ENCODE measurements at regions not wholly inside any gene's neighbourhood (a gene's known extent, or its start where the extent isn't known, plus 50 kb on each side); places are given as distances from the start of the nearest gene placed in this dataset.
"Not testable (repeated sequence)": the region's sequence is repeated elsewhere in the genome, so short reads cannot be mapped to it uniquely, and the experiment has no call there.

DNA sequence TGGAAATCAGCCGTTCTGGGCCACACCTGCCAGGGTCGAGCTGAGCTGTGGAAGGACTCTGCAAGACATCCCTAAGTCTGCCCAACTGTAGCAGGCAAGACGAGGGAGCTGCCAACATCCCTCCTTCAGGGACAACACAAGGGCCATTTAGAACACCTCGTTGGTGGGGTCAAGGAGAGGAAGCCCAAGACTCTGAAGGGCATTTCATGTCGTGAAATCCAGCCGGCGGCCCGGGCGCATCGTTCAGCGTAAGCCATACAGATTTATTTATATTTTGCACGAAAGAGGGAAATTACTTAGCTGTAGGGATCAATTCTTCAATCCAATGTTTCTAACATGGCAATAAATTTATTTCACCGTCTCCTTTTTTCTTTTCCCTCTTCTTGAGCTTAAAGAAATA, 101.7 kb upstream of the ZC3H12A start:
- H3K36me3 ChIP-seq (ENCODE audit: insufficient read depth) = no peaks in the 10 kb centered on the region
- TF ChIP-seq, protein P1, sequence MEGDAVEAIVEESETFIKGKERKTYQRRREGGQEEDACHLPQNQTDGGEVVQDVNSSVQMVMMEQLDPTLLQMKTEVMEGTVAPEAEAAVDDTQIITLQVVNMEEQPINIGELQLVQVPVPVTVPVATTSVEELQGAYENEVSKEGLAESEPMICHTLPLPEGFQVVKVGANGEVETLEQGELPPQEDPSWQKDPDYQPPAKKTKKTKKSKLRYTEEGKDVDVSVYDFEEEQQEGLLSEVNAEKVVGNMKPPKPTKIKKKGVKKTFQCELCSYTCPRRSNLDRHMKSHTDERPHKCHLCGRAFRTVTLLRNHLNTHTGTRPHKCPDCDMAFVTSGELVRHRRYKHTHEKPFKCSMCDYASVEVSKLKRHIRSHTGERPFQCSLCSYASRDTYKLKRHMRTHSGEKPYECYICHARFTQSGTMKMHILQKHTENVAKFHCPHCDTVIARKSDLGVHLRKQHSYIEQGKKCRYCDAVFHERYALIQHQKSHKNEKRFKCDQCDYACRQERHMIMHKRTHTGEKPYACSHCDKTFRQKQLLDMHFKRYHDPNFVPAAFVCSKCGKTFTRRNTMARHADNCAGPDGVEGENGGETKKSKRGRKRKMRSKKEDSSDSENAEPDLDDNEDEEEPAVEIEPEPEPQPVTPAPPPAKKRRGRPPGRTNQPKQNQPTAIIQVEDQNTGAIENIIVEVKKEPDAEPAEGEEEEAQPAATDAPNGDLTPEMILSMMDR (conservative IDR thresholded peaks at IDR 0.05; ENCODE audit: low read depth, low read length) = no peak
- no peak overlapping the region for H2AFZ ChIP-seq (ENCODE audit: low read depth)
- H3K4me3 ChIP-seq (IDR thresholded peaks at IDR 0.05; ENCODE audit: insufficient read depth, low read depth, low read length) = no peak overlapping the region
- H3K9ac ChIP-seq = no peak overlapping the region
- no peak overlapping the region for H3K27ac ChIP-seq
- H3K4me2 ChIP-seq = no peak overlapping the region
- H3K79me2 ChIP-seq (ENCODE audit: insufficient read depth, low read depth) = no peaks in the 10 kb centered on the region
- H3K4me1 ChIP-seq (ENCODE audit: low read depth, poor library complexity, severe bottlenecking) = no peaks in the 10 kb centered on the region
- H4K20me1 ChIP-seq (ENCODE audit: insufficient read depth) = no peaks in the 10 kb centered on the region
- peaks cover 28% of the 10 kb centered on the region; the same call in 1 of the 2 replicates for H3K27me3 ChIP-seq (ENCODE audit: insufficient read depth, low read depth)

DNA sequence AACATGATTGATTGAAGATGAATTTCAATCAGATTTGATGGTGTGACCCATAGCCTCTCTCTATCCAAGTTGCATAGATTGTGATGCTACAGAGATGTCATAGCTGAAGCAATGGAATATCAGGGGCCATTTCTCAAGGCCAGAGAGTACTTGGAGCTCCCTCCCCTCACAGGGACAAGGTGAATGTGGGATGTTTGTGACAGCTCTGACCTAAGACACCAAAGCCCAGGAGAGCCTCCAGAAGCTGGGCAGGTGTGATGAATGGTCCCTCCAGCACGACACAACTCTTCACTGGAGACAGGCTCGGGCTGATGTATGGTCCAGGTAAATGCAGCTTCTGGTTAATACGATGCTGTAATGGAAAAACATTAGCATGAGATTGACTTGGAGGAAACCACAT, 101.0 kb upstream of the ZC3H12A start:
- H3K9ac ChIP-seq = no peak overlapping the region
- no peaks in the 10 kb centered on the region for H3K36me3 ChIP-seq (ENCODE audit: insufficient read depth)
- no peak overlapping the region for H2AFZ ChIP-seq (ENCODE audit: low read depth)
- no peaks in the 10 kb centered on the region for H3K4me1 ChIP-seq (ENCODE audit: low read depth, poor library complexity, severe bottlenecking)
- TF ChIP-seq, protein P1 (conservative IDR thresholded peaks at IDR 0.05; ENCODE audit: low read depth, low read length) = no peak
- peaks cover 31% of the 10 kb centered on the region; the same call in 1 of the 2 replicates for H3K27me3 ChIP-seq (ENCODE audit: insufficient read depth, low read depth)
- no peaks in the 10 kb centered on the region for H3K79me2 ChIP-seq (ENCODE audit: insufficient read depth, low read depth)
- H3K4me3 ChIP-seq (IDR thresholded peaks at IDR 0.05; ENCODE audit: insufficient read depth, low read depth, low read length) = no peak overlapping the region
- no peaks in the 10 kb centered on the region for H4K20me1 ChIP-seq (ENCODE audit: insufficient read depth)
- no peak overlapping the region for H3K4me2 ChIP-seq
- no peak overlapping the region for H3K27ac ChIP-seq

DNA sequence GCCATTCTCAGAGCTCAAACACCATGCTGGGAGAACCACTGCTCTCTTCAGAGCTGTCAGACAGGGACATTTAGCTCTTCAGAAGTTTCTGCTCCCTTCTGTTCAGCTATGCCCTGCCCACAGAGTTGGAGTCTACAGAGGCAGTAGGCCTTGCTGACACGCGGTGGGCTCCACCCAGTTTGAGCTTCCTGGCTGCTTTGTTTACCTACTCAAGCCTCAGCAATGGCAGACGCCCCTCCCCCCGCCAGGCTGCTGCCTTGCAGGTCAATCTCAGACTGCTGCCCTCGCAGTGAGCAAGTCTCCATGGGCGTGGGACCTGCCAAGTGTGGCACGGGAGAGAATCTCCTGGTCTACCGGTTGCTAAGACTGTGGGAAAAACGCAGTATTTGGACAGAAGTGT, 93.8 kb upstream of the ZC3H12A start:
- H3K27me3 ChIP-seq (ENCODE audit: insufficient read depth, low read depth) = peaks cover 18% of the 10 kb centered on the region; the same call in 1 of the 2 replicates
- H3K4me1 ChIP-seq (ENCODE audit: low read depth, poor library complexity, severe bottlenecking); H3K9ac ChIP-seq; H3K36me3 ChIP-seq (ENCODE audit: insufficient read depth); H2AFZ ChIP-seq (ENCODE audit: low read depth); H3K27ac ChIP-seq; H3K79me2 ChIP-seq (ENCODE audit: insufficient read depth, low read depth); H3K4me3 ChIP-seq (IDR thresholded peaks at IDR 0.05; ENCODE audit: insufficient read depth, low read depth, low read length); H3K4me2 ChIP-seq; H4K20me1 ChIP-seq (ENCODE audit: insufficient read depth): not testable (repeated sequence)

DNA sequence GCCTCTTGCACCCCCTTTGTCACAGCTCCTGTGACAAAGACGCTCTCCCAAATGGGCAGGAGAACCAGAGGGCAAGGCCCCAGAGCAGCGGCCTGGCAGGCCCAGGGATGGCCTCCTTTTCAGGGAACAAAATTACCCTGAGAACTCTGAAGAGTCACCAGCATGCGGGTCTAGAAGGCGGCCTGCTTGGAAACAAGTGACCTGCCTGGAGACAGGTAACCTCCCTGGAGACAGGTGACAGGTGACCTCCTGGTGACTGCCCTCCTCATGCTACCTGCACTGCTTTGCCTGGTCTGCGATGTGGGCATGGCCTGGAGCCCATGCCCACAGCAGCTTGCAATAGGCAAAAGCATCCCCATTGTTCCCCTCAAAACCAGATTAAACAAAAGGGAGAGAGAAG, 86.5 kb upstream of the ZC3H12A start:
- no peak overlapping the region for H3K27ac ChIP-seq
- peaks cover 49% of the 10 kb centered on the region for H3K27me3 ChIP-seq (ENCODE audit: insufficient read depth, low read depth)
- H3K36me3 ChIP-seq (ENCODE audit: insufficient read depth) = no peaks in the 10 kb centered on the region
- H3K4me3 ChIP-seq (IDR thresholded peaks at IDR 0.05; ENCODE audit: insufficient read depth, low read depth, low read length) = no peak overlapping the region
- no peaks in the 10 kb centered on the region for H3K4me1 ChIP-seq (ENCODE audit: low read depth, poor library complexity, severe bottlenecking)
- H4K20me1 ChIP-seq (ENCODE audit: insufficient read depth) = no peaks in the 10 kb centered on the region
- H2AFZ ChIP-seq (ENCODE audit: low read depth) = no peak overlapping the region
- TF ChIP-seq, protein P1 (conservative IDR thresholded peaks at IDR 0.05; ENCODE audit: low read depth, low read length) = no peak
- H3K4me2 ChIP-seq = no peak overlapping the region
- H3K9ac ChIP-seq = no peak overlapping the region
- H3K79me2 ChIP-seq (ENCODE audit: insufficient read depth, low read depth) = no peaks in the 10 kb centered on the region

DNA sequence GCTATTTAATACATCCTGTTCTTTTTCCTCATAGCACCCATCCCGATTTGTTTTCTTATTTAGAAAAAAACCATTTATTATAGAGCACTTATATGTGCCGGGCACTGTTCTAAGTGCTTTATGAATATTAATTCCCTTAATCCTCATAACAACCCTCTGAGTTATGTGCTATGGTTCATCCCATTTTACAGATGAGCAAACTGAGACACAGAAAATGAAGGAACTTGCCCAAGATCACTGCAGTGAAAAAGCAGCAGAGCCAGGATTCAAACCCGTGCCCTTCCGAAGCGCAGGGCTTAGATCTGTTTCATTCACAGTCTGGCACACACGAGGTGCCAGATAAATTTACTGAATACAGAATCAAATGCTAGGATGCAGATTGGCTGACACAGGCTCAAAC, 85.1 kb upstream of the ZC3H12A start:
- no peak overlapping the region for H3K4me3 ChIP-seq (IDR thresholded peaks at IDR 0.05; ENCODE audit: insufficient read depth, low read depth, low read length)
- H3K27me3 ChIP-seq (ENCODE audit: insufficient read depth, low read depth) = peaks cover 62% of the 10 kb centered on the region
- no peaks in the 10 kb centered on the region for H3K79me2 ChIP-seq (ENCODE audit: insufficient read depth, low read depth)
- no peak overlapping the region for H3K9ac ChIP-seq
- TF ChIP-seq, protein P1 (conservative IDR thresholded peaks at IDR 0.05; ENCODE audit: low read depth, low read length) = no peak
- no peak overlapping the region for H3K27ac ChIP-seq
- H4K20me1 ChIP-seq (ENCODE audit: insufficient read depth) = no peaks in the 10 kb centered on the region
- no peaks in the 10 kb centered on the region for H3K4me1 ChIP-seq (ENCODE audit: low read depth, poor library complexity, severe bottlenecking)
- no peaks in the 10 kb centered on the region for H3K36me3 ChIP-seq (ENCODE audit: insufficient read depth)
- H2AFZ ChIP-seq (ENCODE audit: low read depth) = no peak overlapping the region
- no peak overlapping the region for H3K4me2 ChIP-seq
